ENCODE measurements at regions not wholly inside any gene's neighbourhood (a gene's known extent, or its start where the extent isn't known, plus 50 kb on each side); places are given as distances from the start of the nearest gene placed in this dataset.

DNA sequence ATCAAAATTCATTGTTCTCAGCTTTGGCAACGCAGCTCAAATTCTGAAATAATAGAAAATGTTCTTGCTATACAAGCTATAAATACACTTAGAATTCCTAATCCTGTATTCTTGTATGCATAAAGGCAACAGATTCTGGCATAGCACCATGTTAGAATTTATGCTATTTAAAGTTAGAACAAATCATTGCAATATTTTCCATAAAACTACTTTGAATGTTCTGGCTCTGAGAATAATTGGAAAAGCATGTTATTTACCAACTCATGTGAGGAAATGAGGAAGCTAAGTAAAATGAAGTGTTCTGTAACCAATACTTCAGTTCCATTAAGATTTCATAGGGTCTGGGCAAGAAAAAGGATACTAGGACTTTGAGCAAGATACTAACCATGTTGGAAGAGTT, 888.9 kb downstream of the SQOR start:
- TF ChIP-seq TAF1 (IDR thresholded peaks at IDR 0.05; ENCODE audit: borderline replicate concordance, insufficient read depth, low read length) = no peak
- no peak for TF ChIP-seq POLR2AphosphoS5 (IDR thresholded peaks at IDR 0.05; ENCODE audit: low read depth, low read length)
- no peak for TF ChIP-seq SIN3A (IDR thresholded peaks at IDR 0.05; ENCODE audit: borderline replicate concordance, insufficient read depth, low read length)
- TF ChIP-seq FOXP2 (optimal IDR thresholded peaks at IDR 0.05; ENCODE audit: borderline replicate concordance, extremely low read depth, extremely low read length, insufficient read depth) = no peak
- TF ChIP-seq, protein P1, sequence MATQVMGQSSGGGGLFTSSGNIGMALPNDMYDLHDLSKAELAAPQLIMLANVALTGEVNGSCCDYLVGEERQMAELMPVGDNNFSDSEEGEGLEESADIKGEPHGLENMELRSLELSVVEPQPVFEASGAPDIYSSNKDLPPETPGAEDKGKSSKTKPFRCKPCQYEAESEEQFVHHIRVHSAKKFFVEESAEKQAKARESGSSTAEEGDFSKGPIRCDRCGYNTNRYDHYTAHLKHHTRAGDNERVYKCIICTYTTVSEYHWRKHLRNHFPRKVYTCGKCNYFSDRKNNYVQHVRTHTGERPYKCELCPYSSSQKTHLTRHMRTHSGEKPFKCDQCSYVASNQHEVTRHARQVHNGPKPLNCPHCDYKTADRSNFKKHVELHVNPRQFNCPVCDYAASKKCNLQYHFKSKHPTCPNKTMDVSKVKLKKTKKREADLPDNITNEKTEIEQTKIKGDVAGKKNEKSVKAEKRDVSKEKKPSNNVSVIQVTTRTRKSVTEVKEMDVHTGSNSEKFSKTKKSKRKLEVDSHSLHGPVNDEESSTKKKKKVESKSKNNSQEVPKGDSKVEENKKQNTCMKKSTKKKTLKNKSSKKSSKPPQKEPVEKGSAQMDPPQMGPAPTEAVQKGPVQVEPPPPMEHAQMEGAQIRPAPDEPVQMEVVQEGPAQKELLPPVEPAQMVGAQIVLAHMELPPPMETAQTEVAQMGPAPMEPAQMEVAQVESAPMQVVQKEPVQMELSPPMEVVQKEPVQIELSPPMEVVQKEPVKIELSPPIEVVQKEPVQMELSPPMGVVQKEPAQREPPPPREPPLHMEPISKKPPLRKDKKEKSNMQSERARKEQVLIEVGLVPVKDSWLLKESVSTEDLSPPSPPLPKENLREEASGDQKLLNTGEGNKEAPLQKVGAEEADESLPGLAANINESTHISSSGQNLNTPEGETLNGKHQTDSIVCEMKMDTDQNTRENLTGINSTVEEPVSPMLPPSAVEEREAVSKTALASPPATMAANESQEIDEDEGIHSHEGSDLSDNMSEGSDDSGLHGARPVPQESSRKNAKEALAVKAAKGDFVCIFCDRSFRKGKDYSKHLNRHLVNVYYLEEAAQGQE (IDR thresholded peaks at IDR 0.05; ENCODE audit: insufficient read depth in 1 of 2, low read depth in 2 of 2, low read length in 2 of 2) = no peak

- TF ChIP-seq SIN3A (IDR thresholded peaks at IDR 0.05; ENCODE audit: borderline replicate concordance, insufficient read depth, low read length) = no peak
- TF ChIP-seq, protein P1 (IDR thresholded peaks at IDR 0.05; ENCODE audit: insufficient read depth in 1 of 2, low read depth in 2 of 2, low read length in 2 of 2) = no peak
- no peak for TF ChIP-seq FOXP2 (optimal IDR thresholded peaks at IDR 0.05; ENCODE audit: borderline replicate concordance, extremely low read depth, extremely low read length, insufficient read depth)
- no peak for TF ChIP-seq POLR2AphosphoS5 (IDR thresholded peaks at IDR 0.05; ENCODE audit: low read depth, low read length)
- no peak for TF ChIP-seq TAF1 (IDR thresholded peaks at IDR 0.05; ENCODE audit: borderline replicate concordance, insufficient read depth, low read length)
Observed at GRCh38 chr15:46525984-46526725, 891.3 kb downstream of the SQOR start.

DNA sequence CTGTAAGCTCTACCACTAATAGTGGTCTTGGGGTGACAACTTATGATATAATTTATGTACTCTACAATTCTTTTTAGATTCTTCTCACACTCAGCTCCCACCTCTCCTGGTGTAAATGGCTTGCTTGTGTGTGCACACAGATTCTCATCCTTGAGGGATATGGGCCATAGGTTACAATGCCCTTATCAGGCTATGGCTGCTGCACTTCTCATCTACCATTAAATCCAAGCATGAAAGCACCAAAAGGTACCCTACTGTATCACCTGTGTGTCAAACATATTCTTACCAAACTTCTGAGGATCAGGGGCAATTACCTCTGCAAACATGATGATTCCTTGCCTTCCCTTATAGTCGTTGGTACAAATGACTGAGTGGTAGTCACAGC, 891.9 kb downstream of the SQOR start:
- TF ChIP-seq SIN3A (IDR thresholded peaks at IDR 0.05; ENCODE audit: borderline replicate concordance, insufficient read depth, low read length) (no peak), TAF1 (IDR thresholded peaks at IDR 0.05; ENCODE audit: borderline replicate concordance, insufficient read depth, low read length) (no peak), FOXP2 (optimal IDR thresholded peaks at IDR 0.05; ENCODE audit: borderline replicate concordance, extremely low read depth, extremely low read length, insufficient read depth) (no peak), POLR2AphosphoS5 (IDR thresholded peaks at IDR 0.05; ENCODE audit: low read depth, low read length) (no peak)
- TF ChIP-seq, protein P1 (IDR thresholded peaks at IDR 0.05; ENCODE audit: insufficient read depth in 1 of 2, low read depth in 2 of 2, low read length in 2 of 2) = no peak

DNA sequence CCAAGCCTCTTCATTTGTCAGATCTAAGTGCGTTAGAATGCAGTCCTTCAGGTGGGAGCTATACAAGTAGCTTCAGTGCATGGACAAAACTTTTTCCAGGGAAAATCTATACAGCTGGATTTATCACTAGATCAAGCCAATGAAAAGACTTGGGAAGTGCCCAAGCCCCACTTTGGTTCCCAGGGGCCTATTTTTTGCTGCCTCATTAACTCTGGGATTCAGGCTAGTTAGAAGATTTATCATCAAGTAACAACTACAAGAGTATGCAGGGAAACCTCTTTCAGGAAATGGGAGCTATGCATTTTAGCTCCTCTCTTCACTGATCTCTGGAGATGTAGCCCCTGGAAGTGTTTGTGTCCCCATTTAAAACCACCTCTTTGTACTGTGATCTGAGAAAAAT, 908.8 kb downstream of the SQOR start:
- TF ChIP-seq, protein P1 (IDR thresholded peaks at IDR 0.05; ENCODE audit: insufficient read depth in 1 of 2, low read depth in 2 of 2, low read length in 2 of 2) = no peak
- TF ChIP-seq POLR2AphosphoS5 (IDR thresholded peaks at IDR 0.05; ENCODE audit: low read depth, low read length) (no peak), FOXP2 (optimal IDR thresholded peaks at IDR 0.05; ENCODE audit: borderline replicate concordance, extremely low read depth, extremely low read length, insufficient read depth) (no peak), SIN3A (IDR thresholded peaks at IDR 0.05; ENCODE audit: borderline replicate concordance, insufficient read depth, low read length) (no peak), TAF1 (IDR thresholded peaks at IDR 0.05; ENCODE audit: borderline replicate concordance, insufficient read depth, low read length) (no peak)
